Uterus (tissue), 2 donors: ENCODE measurements at regions not wholly inside any gene's neighbourhood (a gene's known extent, or its start where the extent isn't known, plus 50 kb on each side); places are given as distances from the start of the nearest gene placed in this dataset.

Experiments
- POLR2A ChIP-seq, 2 donors: fragments of 450-650 bp; IDR thresholded peaks; one replicate each; pipeline ENCODE4 v1.6.1; 2016; ENCODE audit warnings: antibody characterized with exemption in 2 of 2, mild to moderate bottlenecking in 1 of 2, moderate library complexity in 1 of 2
- TF ChIP-seq, protein P1 (sequence below), 4 experiments: fragments of 200-600 bp in 2 of 4; fragments of 450-650 bp in 2 of 4; sonication (generic) in 2 of 4; IDR thresholded peaks; one replicate each; pipeline ENCODE4 v1.5.1; 2016 to 2019; ENCODE audit warnings: antibody characterized with exemption in 4 of 4, mild to moderate bottlenecking in 2 of 4, moderate library complexity in 1 of 4

- TF ChIP-seq POLR2A (IDR thresholded peaks at IDR 0.05), result no peak
- TF ChIP-seq, protein P1, sequence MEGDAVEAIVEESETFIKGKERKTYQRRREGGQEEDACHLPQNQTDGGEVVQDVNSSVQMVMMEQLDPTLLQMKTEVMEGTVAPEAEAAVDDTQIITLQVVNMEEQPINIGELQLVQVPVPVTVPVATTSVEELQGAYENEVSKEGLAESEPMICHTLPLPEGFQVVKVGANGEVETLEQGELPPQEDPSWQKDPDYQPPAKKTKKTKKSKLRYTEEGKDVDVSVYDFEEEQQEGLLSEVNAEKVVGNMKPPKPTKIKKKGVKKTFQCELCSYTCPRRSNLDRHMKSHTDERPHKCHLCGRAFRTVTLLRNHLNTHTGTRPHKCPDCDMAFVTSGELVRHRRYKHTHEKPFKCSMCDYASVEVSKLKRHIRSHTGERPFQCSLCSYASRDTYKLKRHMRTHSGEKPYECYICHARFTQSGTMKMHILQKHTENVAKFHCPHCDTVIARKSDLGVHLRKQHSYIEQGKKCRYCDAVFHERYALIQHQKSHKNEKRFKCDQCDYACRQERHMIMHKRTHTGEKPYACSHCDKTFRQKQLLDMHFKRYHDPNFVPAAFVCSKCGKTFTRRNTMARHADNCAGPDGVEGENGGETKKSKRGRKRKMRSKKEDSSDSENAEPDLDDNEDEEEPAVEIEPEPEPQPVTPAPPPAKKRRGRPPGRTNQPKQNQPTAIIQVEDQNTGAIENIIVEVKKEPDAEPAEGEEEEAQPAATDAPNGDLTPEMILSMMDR (IDR thresholded peaks at IDR 0.05), result no peak
Measured at GRCh38 chr4:175456131-175456530, 355.9 kb downstream of the GPM6A start.
